OCI-LY3 (cell line): ENCODE measurements at regions not wholly inside any gene's neighbourhood (a gene's known extent, or its start where the extent isn't known, plus 50 kb on each side); places are given as distances from the start of the nearest gene placed in this dataset.

ENCODE experiments used
- H2AFZ ChIP-seq: fragments of 200-600, 300-600 bp; shearing (Covaris generic); 2 replicates; pipeline ENCODE4 v1.6.0; 2014; ENCODE audit warnings: antibody characterized with exemption, low read depth, low read length
- H3K27ac ChIP-seq: fragments of 200-600, 300-600 bp; sonication (generic); 2 replicates; pipeline ENCODE4 v1.5.1; 2014; ENCODE audit warnings: mild to moderate bottlenecking, low read length, moderate library complexity, mixed read lengths
- H3K27me3 ChIP-seq: fragments of 200-600, 300-600 bp; sonication (generic); 2 replicates; pipeline ENCODE4 v1.6.1; 2014; ENCODE audit warnings: low read depth, low read length, mixed read lengths
- H3K36me3 ChIP-seq: fragments of 200-600, 300-600 bp; sonication (generic); replicated peaks from 2 replicates; pipeline ENCODE3; 2014; ENCODE audit warnings: low read depth, low read length, mixed read lengths
- H3K4me1 ChIP-seq: fragments of 300-600, 200-600 bp; sonication (generic); 2 replicates; pipeline ENCODE4 v1.6.1; 2014; ENCODE audit warnings: low read length, mixed read lengths
- H3K4me2 ChIP-seq: fragments of 200-600, 300-600 bp; sonication (generic); 2 replicates; pipeline ENCODE4 v1.6.1; 2014; ENCODE audit warnings: low read length, mixed read lengths
- H3K4me3 ChIP-seq: fragments of 300-600, 200-600 bp; sonication (generic); 2 replicates; pipeline ENCODE4 v1.5.1; 2014; ENCODE audit warnings: antibody characterized with exemption, mild to moderate bottlenecking, low read length, moderate library complexity
- H3K79me2 ChIP-seq: fragments of 300-600, 200-600 bp; shearing (Covaris generic); 2 replicates; pipeline ENCODE4 v1.6.1; 2014; ENCODE audit warnings: mild to moderate bottlenecking, low read length, mixed read lengths
- H3K9ac ChIP-seq: fragments of 300-600, 200-600 bp; shearing (Covaris generic); 2 replicates; pipeline ENCODE4 v1.6.0; 2014; ENCODE audit warnings: mild to moderate bottlenecking, low read length, moderate library complexity
- H3K9me3 ChIP-seq: fragments of 200-600, 300-600 bp; shearing (Covaris generic); 2 replicates; pipeline ENCODE4 v1.6.1; 2014; ENCODE audit warnings: low read length, mixed read lengths; ENCODE audit not compliant: insufficient read depth
- H4K20me1 ChIP-seq: fragments of 200-600, 300-600 bp; sonication (generic); 2 replicates; pipeline ENCODE4 v1.6.1; 2016; ENCODE audit warnings: low read length, mixed read lengths; ENCODE audit not compliant: insufficient read depth
- CTCF ChIP-seq: fragments of 200-600, 300-600 bp; sonication (generic); IDR thresholded peaks from 2 replicates; pipeline ENCODE4 v1.5.1; 2014; ENCODE audit warnings: antibody characterized with exemption, low read length, low read depth
- EZH2phosphoT487 ChIP-seq: fragments of 200-600 bp; shearing (Covaris generic); IDR thresholded peaks from 2 replicates; pipeline ENCODE4 v1.6.1; 2018; ENCODE audit warnings: antibody characterized with exemption, mixed run types, low read depth

GRCh38 chr2:78768016-78768415 lies 257.5 kb upstream of the REG3G start:
- Histone ChIP-seq H3K9ac (no peak overlapping the region), H3K4me3 (no peak overlapping the region), H3K4me2 (no peak overlapping the region), H3K27me3 (no peaks in the 10 kb centered on the region), H4K20me1 (no peaks in the 10 kb centered on the region), H3K9me3 (no peaks in the 10 kb centered on the region), H3K36me3 (no peaks in the 10 kb centered on the region), H3K27ac (no peak overlapping the region), H3K79me2 (no peaks in the 10 kb centered on the region), H2AFZ (no peak overlapping the region), H3K4me1 (no peaks in the 10 kb centered on the region)
- TF ChIP-seq CTCF (no peak), EZH2phosphoT487 (no peak)

- H3K27me3 ChIP-seq = no peaks in the 10 kb centered on the region
- TF ChIP-seq EZH2phosphoT487 (no peak), CTCF (no peak)
Measured at GRCh38 chr2:78775291-78775690, 250.2 kb upstream of the REG3G start.

GRCh38 chr2:78778756-78779510 lies 246.6 kb upstream of the REG3G start:
- Histone ChIP-seq H2AFZ (no peak overlapping the region), H4K20me1 (no peaks in the 10 kb centered on the region), H3K9ac (no peak overlapping the region), H3K36me3 (no peaks in the 10 kb centered on the region), H3K4me2 (no peak overlapping the region), H3K4me3 (no peak overlapping the region), H3K4me1 (peaks cover 10% of the 10 kb centered on the region), H3K27me3 (no peaks in the 10 kb centered on the region), H3K79me2 (no peaks in the 10 kb centered on the region), H3K27ac (no peak overlapping the region), H3K9me3 (no peaks in the 10 kb centered on the region)
- TF ChIP-seq EZH2phosphoT487 = no peak

More at GRCh38 chr2:78775291-78775690, 250.2 kb upstream of the REG3G start:
- Histone ChIP-seq H3K27ac (no peak overlapping the region), H3K9ac (no peak overlapping the region), H2AFZ (no peak overlapping the region), H3K4me2 (no peak overlapping the region), H3K4me3 (no peak overlapping the region), H3K4me1 (no peaks in the 10 kb centered on the region), H3K36me3 (no peaks in the 10 kb centered on the region), H3K79me2 (no peaks in the 10 kb centered on the region), H3K9me3 (no peaks in the 10 kb centered on the region), H4K20me1 (no peaks in the 10 kb centered on the region)

GRCh38 chr2:78779761-78780160 lies 245.7 kb upstream of the REG3G start:
- no peak overlapping the region for H3K9ac ChIP-seq
- TF ChIP-seq EZH2phosphoT487 (no peak), CTCF (no peak)

More at GRCh38 chr2:78779761-78780160, 245.7 kb upstream of the REG3G start:
- Histone ChIP-seq H3K4me1 (peaks cover 10% of the 10 kb centered on the region), H3K4me2 (no peak overlapping the region), H3K9me3 (no peaks in the 10 kb centered on the region), H3K36me3 (no peaks in the 10 kb centered on the region), H4K20me1 (no peaks in the 10 kb centered on the region), H3K27ac (no peak overlapping the region), H3K79me2 (no peaks in the 10 kb centered on the region), H3K4me3 (no peak overlapping the region), H2AFZ (no peak overlapping the region), H3K27me3 (no peaks in the 10 kb centered on the region)
